ENCODE measurements at regions not wholly inside any gene's neighbourhood (a gene's known extent, or its start where the extent isn't known, plus 50 kb on each side); places are given as distances from the start of the nearest gene placed in this dataset.

DNA sequence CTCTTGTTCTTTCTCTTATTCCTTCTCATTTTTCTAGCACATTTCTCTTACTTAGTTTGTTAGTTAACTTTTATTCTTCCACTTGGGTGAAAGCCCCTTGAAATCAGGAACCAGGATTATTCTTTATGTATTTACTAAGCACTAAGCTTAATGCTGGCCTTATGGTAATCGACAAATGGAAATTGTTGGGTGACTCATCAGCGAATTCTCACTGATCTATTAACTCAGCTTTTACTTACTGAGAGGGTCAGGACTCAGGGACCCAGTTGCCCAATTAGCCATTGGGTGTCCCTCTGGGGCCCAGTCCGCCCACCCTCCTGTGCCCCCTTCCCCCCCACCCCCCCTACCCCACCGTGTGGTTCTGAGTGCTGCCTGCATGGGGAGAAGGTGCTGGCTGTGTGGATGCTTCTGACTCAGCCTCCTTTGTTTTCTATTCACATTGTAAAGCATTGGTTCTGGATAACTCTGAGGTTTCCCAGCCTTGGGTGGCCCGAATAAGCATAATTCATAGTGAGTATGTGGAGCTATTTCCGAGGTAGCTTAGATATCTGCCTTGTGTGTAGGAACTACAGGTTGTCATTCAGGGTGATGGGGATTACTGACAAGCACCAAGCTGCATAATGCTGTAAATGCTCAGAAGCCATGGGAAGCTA, 240.9 kb downstream of the FGF9 start:
- ChIA-PET POLR2A (no interaction called here), CTCF (no interaction called here)
- FAIRE-seq, result no peak
- Histone ChIP-seq H2AFZ (ENCODE audit: low read depth, low read length) (no peak overlapping the region), H3K36me3 (ENCODE audit: control insufficient read depth in 2 of 2, extremely low read depth in 1 of 2, insufficient read depth in 2 of 2, low read length in 2 of 2) (no peaks in the 10 kb centered on the region), H3K27ac (ENCODE audit: insufficient read depth, low read depth, low read length) (no peak overlapping the region), H3K4me2 (ENCODE audit: insufficient read depth, low read length) (no peak overlapping the region), H3K4me1 (ENCODE audit: control insufficient read depth, extremely low read depth, insufficient read depth, low read length) (no peaks in the 10 kb centered on the region), H3K79me2 (ENCODE audit: control insufficient read depth, insufficient read depth, low read length) (no peaks in the 10 kb centered on the region), H3K9ac (replicated peaks; ENCODE audit: extremely low read depth, insufficient read depth, low read length) (no peak overlapping the region), H3K9me3 (replicated peaks; ENCODE audit: control insufficient read depth, insufficient read depth, low read length) (peaks cover 10% of the 10 kb centered on the region), H4K20me1 (replicated peaks; ENCODE audit: control insufficient read depth, extremely low read depth, insufficient read depth, low read length) (no peaks in the 10 kb centered on the region), H3K27me3 (ENCODE audit: control insufficient read depth in 2 of 2, insufficient read depth in 2 of 2, low read length in 2 of 2) (no peaks in the 10 kb centered on the region), H3K4me3 (replicated peaks in 1 of 3; ENCODE audit: insufficient read depth in 1 of 3, low read depth in 1 of 3, low read length in 3 of 3) (no peak overlapping the region), H3K9me1 (replicated peaks; ENCODE audit: control insufficient read depth, extremely low read depth, insufficient read depth, low read length) (no peaks in the 10 kb centered on the region)
- no peak for DNase-seq (ENCODE audit: low read depth, low spot score)
- TF ChIP-seq GATA2 (IDR thresholded peaks at IDR 0.05; ENCODE audit: insufficient read depth, insufficient read length, low read depth, low read length) (no peak), POLR2A (IDR thresholded peaks at IDR 0.05; ENCODE audit: low read depth, low read length) (no peak), JUN (IDR thresholded peaks at IDR 0.05; ENCODE audit: borderline replicate concordance, insufficient read depth, insufficient read length, low read depth) (no peak), MYC (IDR thresholded peaks at IDR 0.05; ENCODE audit: low read depth, low read length) (no peak), POLR2AphosphoS5 (IDR thresholded peaks at IDR 0.05; ENCODE audit: insufficient read depth, low read depth, low read length) (no peak), EZH2 (IDR thresholded peaks at IDR 0.05; ENCODE audit: borderline replicate concordance, low read depth, low read length, severe bottlenecking) (no peak)
- TF ChIP-seq, protein P1, sequence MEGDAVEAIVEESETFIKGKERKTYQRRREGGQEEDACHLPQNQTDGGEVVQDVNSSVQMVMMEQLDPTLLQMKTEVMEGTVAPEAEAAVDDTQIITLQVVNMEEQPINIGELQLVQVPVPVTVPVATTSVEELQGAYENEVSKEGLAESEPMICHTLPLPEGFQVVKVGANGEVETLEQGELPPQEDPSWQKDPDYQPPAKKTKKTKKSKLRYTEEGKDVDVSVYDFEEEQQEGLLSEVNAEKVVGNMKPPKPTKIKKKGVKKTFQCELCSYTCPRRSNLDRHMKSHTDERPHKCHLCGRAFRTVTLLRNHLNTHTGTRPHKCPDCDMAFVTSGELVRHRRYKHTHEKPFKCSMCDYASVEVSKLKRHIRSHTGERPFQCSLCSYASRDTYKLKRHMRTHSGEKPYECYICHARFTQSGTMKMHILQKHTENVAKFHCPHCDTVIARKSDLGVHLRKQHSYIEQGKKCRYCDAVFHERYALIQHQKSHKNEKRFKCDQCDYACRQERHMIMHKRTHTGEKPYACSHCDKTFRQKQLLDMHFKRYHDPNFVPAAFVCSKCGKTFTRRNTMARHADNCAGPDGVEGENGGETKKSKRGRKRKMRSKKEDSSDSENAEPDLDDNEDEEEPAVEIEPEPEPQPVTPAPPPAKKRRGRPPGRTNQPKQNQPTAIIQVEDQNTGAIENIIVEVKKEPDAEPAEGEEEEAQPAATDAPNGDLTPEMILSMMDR (IDR thresholded peaks at IDR 0.05; ENCODE audit: extremely low read depth in 1 of 2, insufficient read depth in 1 of 2, low read depth in 1 of 2, low read length in 2 of 2), result no peak
- dilution Hi-C loops (cut with MboI; ENCODE audit: extremely low pct_ligation_motif_present, low sequenced_read_pairs) (no loop called here), intact Hi-C loops (cut with micrococcal nuclease) (no loop called here)
- no TSS peak for BruUV-seq (replicated peaks)

Measured in endothelial cell of umbilical vein (primary cell).